ENCODE measurements at regions not wholly inside any gene's neighbourhood (a gene's known extent, or its start where the extent isn't known, plus 50 kb on each side); places are given as distances from the start of the nearest gene placed in this dataset.

DNA sequence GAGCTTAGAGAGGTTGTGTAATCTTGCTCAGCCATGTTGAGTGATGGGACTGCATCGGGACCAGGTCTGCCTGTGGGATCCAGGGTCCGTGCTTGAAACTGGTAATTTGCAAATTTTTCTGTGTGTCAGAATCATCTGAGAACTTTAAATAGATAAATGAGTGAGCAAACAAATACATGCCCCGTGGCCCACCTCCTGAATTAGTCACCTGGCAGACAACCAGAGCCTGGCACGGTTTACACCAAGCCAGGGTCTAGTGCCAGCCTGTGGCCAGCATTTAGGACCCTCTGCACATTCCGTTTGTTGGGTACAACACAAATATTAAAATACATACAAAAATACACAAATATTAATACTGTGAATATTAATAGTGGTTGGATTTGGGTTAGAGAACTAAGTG is 90.6 kb upstream of the STOX2 start:
- dilution Hi-C loops (cut with MboI; ENCODE audit: extremely low pct_ligation_motif_present, low sequenced_read_pairs) (no loop called here), intact Hi-C loops (cut with micrococcal nuclease) (no loop called here)
- Histone ChIP-seq H4K20me1 (replicated peaks; ENCODE audit: control insufficient read depth, extremely low read depth, insufficient read depth, low read length) (no peaks in the 10 kb centered on the region), H3K27me3 (ENCODE audit: control insufficient read depth in 2 of 2, insufficient read depth in 2 of 2, low read length in 2 of 2) (no peaks in the 10 kb centered on the region), H3K9me1 (replicated peaks; ENCODE audit: control insufficient read depth, extremely low read depth, insufficient read depth, low read length) (no peaks in the 10 kb centered on the region), H3K4me3 (replicated peaks in 1 of 3; ENCODE audit: insufficient read depth in 1 of 3, low read depth in 1 of 3, low read length in 3 of 3) (no peak overlapping the region), H3K79me2 (ENCODE audit: control insufficient read depth, insufficient read depth, low read length) (no peaks in the 10 kb centered on the region), H3K36me3 (ENCODE audit: control insufficient read depth in 2 of 2, extremely low read depth in 1 of 2, insufficient read depth in 2 of 2, low read length in 2 of 2) (no peaks in the 10 kb centered on the region), H3K4me1 (ENCODE audit: control insufficient read depth, extremely low read depth, insufficient read depth, low read length) (no peaks in the 10 kb centered on the region), H3K9ac (replicated peaks; ENCODE audit: extremely low read depth, insufficient read depth, low read length) (no peak overlapping the region), H3K4me2 (ENCODE audit: insufficient read depth, low read length) (no peak overlapping the region), H3K27ac (ENCODE audit: insufficient read depth, low read depth, low read length) (no peak overlapping the region), H3K9me3 (replicated peaks; ENCODE audit: control insufficient read depth, insufficient read depth, low read length) (no peaks in the 10 kb centered on the region), H2AFZ (ENCODE audit: low read depth, low read length) (no peak overlapping the region)
- ChIA-PET POLR2A (no interaction called here), CTCF (no interaction called here)
- FAIRE-seq (no peak), DNase-seq (ENCODE audit: low read depth, low spot score) (no peak)
- BruUV-seq (replicated peaks) = no TSS peak
- no peak for TF ChIP-seq POLR2AphosphoS5 (IDR thresholded peaks at IDR 0.05; ENCODE audit: insufficient read depth, low read depth, low read length)
- no peak for TF ChIP-seq POLR2A (IDR thresholded peaks at IDR 0.05; ENCODE audit: low read depth, low read length)
- no peak for TF ChIP-seq FOS (IDR thresholded peaks at IDR 0.05; ENCODE audit: borderline replicate concordance, insufficient read depth, low read length)

DNA sequence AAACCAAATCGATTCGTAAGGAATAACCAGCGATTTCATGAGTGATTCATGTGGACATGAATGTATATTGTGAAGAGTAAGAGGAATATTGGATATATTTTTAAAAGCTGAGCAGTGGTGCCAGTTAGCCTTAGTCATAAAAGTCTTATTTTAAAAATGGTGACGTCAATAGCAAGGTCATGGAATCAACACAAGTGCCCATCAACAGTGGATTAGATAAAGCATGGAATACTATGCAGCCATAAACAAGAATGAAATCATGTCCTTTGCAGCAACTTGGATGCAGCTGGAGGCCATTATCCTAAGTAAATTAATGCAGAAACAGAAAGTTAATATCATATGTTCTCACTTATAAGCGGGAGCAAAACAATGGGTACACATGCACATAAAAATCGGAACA is 89.0 kb upstream of the STOX2 start:
- TF ChIP-seq POLR2A (IDR thresholded peaks at IDR 0.05; ENCODE audit: low read depth, low read length) (no peak), MYC (IDR thresholded peaks at IDR 0.05; ENCODE audit: low read depth, low read length) (no peak), FOS (IDR thresholded peaks at IDR 0.05; ENCODE audit: borderline replicate concordance, insufficient read depth, low read length) (no peak), JUN (IDR thresholded peaks at IDR 0.05; ENCODE audit: borderline replicate concordance, insufficient read depth, insufficient read length, low read depth) (no peak), POLR2AphosphoS5 (IDR thresholded peaks at IDR 0.05; ENCODE audit: insufficient read depth, low read depth, low read length) (no peak), GATA2 (IDR thresholded peaks at IDR 0.05; ENCODE audit: insufficient read depth, insufficient read length, low read depth, low read length) (no peak), EZH2 (IDR thresholded peaks at IDR 0.05; ENCODE audit: borderline replicate concordance, low read depth, low read length, severe bottlenecking) (no peak)
- TF ChIP-seq, protein P1, sequence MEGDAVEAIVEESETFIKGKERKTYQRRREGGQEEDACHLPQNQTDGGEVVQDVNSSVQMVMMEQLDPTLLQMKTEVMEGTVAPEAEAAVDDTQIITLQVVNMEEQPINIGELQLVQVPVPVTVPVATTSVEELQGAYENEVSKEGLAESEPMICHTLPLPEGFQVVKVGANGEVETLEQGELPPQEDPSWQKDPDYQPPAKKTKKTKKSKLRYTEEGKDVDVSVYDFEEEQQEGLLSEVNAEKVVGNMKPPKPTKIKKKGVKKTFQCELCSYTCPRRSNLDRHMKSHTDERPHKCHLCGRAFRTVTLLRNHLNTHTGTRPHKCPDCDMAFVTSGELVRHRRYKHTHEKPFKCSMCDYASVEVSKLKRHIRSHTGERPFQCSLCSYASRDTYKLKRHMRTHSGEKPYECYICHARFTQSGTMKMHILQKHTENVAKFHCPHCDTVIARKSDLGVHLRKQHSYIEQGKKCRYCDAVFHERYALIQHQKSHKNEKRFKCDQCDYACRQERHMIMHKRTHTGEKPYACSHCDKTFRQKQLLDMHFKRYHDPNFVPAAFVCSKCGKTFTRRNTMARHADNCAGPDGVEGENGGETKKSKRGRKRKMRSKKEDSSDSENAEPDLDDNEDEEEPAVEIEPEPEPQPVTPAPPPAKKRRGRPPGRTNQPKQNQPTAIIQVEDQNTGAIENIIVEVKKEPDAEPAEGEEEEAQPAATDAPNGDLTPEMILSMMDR (IDR thresholded peaks at IDR 0.05; ENCODE audit: extremely low read depth in 1 of 2, insufficient read depth in 1 of 2, low read depth in 1 of 2, low read length in 2 of 2) = no peak
- TF ChIP-seq, protein P2, sequence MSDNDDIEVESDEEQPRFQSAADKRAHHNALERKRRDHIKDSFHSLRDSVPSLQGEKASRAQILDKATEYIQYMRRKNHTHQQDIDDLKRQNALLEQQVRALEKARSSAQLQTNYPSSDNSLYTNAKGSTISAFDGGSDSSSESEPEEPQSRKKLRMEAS (IDR thresholded peaks at IDR 0.05; ENCODE audit: insufficient read depth, insufficient read length) = no peak
- no peaks in the 10 kb centered on the region for H3K4me1 ChIP-seq (ENCODE audit: control insufficient read depth, extremely low read depth, insufficient read depth, low read length)

More for the DNA sequence above, 89.0 kb upstream of the STOX2 start:
- no peak overlapping the region for H3K4me2 ChIP-seq (ENCODE audit: insufficient read depth, low read length)
- H3K9me3 ChIP-seq (replicated peaks; ENCODE audit: control insufficient read depth, insufficient read depth, low read length) = no peaks in the 10 kb centered on the region
- no peak for FAIRE-seq
- intact Hi-C loops (cut with micrococcal nuclease) (no loop called here), dilution Hi-C loops (cut with MboI; ENCODE audit: extremely low pct_ligation_motif_present, low sequenced_read_pairs) (no loop called here)
- H3K27ac ChIP-seq (ENCODE audit: insufficient read depth, low read depth, low read length) = no peak overlapping the region
- no peak for DNase-seq (ENCODE audit: low read depth, low spot score)
- no peaks in the 10 kb centered on the region for H3K79me2 ChIP-seq (ENCODE audit: control insufficient read depth, insufficient read depth, low read length)
- ChIA-PET CTCF (interaction anchor here (1.1 kb wide), 1 partner anchor 10 kb away, joined by 3 read pairs; no protein-coding TSS in a partner anchor), POLR2A (no interaction called here)
- BruUV-seq (replicated peaks) = no TSS peak
- no peaks in the 10 kb centered on the region for H3K36me3 ChIP-seq (ENCODE audit: control insufficient read depth in 2 of 2, extremely low read depth in 1 of 2, insufficient read depth in 2 of 2, low read length in 2 of 2)
- no peaks in the 10 kb centered on the region for H3K27me3 ChIP-seq (ENCODE audit: control insufficient read depth in 2 of 2, insufficient read depth in 2 of 2, low read length in 2 of 2)
- H3K9ac ChIP-seq (replicated peaks; ENCODE audit: extremely low read depth, insufficient read depth, low read length) = no peak overlapping the region
- H4K20me1 ChIP-seq (replicated peaks; ENCODE audit: control insufficient read depth, extremely low read depth, insufficient read depth, low read length) = no peaks in the 10 kb centered on the region
- H2AFZ ChIP-seq (ENCODE audit: low read depth, low read length) = no peak overlapping the region
- no peaks in the 10 kb centered on the region for H3K9me1 ChIP-seq (replicated peaks; ENCODE audit: control insufficient read depth, extremely low read depth, insufficient read depth, low read length)
- no peak overlapping the region for H3K4me3 ChIP-seq (replicated peaks in 1 of 3; ENCODE audit: insufficient read depth in 1 of 3, low read depth in 1 of 3, low read length in 3 of 3)
